GM13977 (cell line): ENCODE measurements at regions not wholly inside any gene's neighbourhood (a gene's known extent, or its start where the extent isn't known, plus 50 kb on each side); places are given as distances from the start of the nearest gene placed in this dataset.
"Not testable (repeated sequence)": the region's sequence is repeated elsewhere in the genome, so short reads cannot be mapped to it uniquely, and the experiment has no call there.

Experiments
- DNase-seq: peaks from one replicate; pipeline ENCODE4 v3.0.0; 2012; ENCODE audit warnings: low spot score
- CTCF ChIP-seq: IDR thresholded peaks from 2 replicates; pipeline ENCODE4 v1.5.1; 2012; ENCODE audit warnings: mild to moderate bottlenecking, control low read depth; ENCODE audit not compliant: insufficient read depth; ENCODE audit errors: extremely low read depth, missing control alignments
- in situ Hi-C: fragments of 300-500 bp; cut with MboI; formaldehyde crosslinking; loops from one replicate; pipeline ENCODE4 v1.12.0; 2022; ENCODE audit warnings: low sequenced_read_pairs, low pct_unique_long_range_greater_than_20kb, mixed read lengths, inconsistent platforms; ENCODE audit not compliant: unreplicated experiment

DNA sequence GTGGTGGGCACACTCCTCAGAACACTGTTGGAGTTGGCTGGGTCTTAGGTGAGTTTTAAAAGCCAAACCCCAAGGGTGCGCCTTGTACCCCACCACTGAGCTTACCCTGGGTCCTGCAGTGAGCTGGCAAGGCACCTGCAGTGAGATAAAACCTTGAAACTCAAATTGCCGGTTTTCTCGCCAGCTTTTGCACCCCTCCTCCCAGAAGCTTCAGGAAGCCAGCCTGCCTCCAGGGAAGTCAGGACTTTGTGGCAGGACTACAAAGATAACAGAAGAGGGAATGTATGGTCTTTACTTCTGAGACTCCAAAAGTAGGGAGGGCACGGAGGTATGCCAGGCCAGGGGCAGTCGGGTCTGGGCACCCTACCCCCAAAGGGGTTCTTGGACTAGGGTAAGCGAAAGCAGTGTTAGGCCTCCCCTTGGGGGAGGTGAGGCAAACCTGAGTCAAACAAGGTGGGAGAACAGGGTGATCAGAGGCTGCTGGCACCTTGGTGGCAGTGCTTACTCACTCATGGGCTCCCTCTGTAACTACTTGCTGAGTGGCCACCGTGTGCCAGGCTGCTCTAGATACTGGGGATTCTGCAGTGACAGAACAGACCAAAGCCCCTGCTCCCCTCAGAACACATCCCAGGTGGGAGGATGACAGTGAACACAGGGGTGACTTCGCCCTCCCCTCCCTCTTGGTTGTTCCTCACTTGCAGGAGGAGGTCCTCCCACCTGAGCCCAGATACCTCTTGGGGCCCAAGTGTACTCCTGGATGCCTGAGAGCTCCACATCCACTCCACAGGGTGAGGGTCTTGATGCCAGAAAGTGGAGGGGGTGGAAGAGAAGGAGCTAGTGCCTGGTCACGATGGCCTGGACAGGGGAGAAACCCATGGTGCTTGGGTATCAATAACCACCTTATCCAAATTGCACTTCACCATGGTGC is 69.3 kb upstream of the RGPD5 start:
- no peak for TF ChIP-seq CTCF
- in situ Hi-C loops: no loop called here
- DNase-seq: no peak

DNA sequence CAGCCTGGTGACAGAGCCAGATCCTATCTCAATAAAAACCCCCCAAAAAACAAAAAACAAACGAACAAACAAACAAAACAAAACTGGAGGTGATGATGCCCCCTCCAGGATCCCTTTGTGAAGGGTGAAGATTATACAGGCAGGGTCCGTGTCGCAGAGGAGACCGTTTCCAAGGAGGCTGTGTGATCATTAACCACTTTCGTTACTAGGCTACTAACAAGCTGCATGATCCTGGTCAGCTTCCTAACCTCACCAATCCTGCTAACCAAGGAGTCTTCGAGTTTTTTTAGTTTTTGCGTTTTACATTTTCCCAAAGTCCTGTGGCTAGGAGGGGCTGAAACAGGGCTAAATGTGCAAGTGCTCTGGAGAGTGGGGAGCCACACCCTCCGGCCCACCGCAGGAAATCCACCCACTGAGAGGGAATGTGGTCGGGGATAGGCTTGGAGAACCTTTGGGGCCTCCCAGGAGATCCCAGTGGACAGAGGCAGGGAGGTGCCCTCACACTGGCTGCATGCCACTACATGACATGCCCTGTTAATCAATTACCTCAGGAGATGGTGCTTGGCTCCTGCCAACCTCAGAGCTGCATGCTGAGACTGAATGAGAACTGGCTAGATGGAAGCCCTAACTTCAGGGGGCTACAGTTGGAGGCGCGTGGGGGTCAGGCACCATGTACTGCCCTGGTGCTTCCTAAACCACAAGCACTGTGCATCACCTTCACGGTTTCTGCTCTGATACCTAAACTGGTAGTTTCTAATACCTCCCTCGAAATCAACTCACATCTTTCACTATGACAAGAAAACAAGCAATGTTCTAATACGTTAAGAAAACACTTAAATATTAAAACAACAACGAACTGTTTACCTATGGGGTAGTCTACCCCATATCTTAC is 67.5 kb upstream of the RGPD5 start:
- no peak for TF ChIP-seq CTCF
- in situ Hi-C loops: no loop called here
- DNase-seq: no peak

DNA sequence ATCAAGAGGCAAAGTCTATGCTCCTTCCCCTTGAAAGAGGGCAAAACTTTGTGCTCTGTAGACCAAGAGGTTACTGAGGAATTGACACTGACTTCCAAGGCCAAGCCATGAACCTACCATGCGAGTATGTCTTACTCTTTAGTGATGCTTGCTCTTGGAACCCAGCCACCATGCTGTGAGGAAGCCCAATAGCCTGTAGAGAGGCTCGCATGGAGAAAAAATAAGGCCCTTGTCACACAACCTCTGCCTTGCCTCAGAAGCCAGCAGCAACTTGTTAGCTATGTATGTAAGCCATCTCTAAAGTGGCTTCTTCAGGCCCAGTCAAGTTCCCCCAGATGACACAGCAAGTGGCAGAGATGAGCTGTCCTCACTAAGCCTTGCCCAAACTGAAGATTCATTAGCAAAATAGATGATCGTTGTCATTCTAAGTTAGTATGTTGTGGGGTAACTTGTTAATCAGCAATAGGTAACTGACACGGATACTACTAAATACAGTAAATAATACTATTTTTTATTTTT is 66.1 kb upstream of the RGPD5 start:
- TF ChIP-seq CTCF: no peak
- in situ Hi-C loops: no loop called here
- no peak for DNase-seq

GRCh38 chr2:109733746-109734145 is 60.4 kb upstream of the RGPD5 start:
- in situ Hi-C loops, DNase-seq: not testable (repeated sequence)

- in situ Hi-C loops: no loop called here
- peak; percentile 30 for DNase-seq
- peak; percentile 53 for TF ChIP-seq CTCF
Measured at GRCh38 chr2:109736177-109736827, 57.8 kb upstream of the RGPD5 start.
